OCI-LY1 (cell line): ENCODE measurements at regions not wholly inside any gene's neighbourhood (a gene's known extent, or its start where the extent isn't known, plus 50 kb on each side); places are given as distances from the start of the nearest gene placed in this dataset.

ENCODE experiments used
- H2AFZ ChIP-seq: fragments of 200-600 bp; sonication (generic), shearing (Covaris generic); 2 replicates; pipeline ENCODE4 v1.6.0; 2014; ENCODE audit warnings: antibody characterized with exemption, mild to moderate bottlenecking, low read length
- H3F3A ChIP-seq: fragments of 200-600 bp; sonication (generic), shearing (Covaris generic); 2 replicates; pipeline ENCODE4 v1.6.0; 2014; ENCODE audit warnings: mild to moderate bottlenecking, antibody characterized with exemption, low read length, moderate library complexity; ENCODE audit not compliant: insufficient read depth
- H3K27ac ChIP-seq: fragments of 200-600 bp; sonication (generic); 2 replicates; pipeline ENCODE4 v1.5.1; 2014; ENCODE audit warnings: low read length, mixed run types, mild to moderate bottlenecking, low read depth; ENCODE audit not compliant: poor library complexity, severe bottlenecking
- H3K27me3 ChIP-seq: fragments of 200-600 bp; sonication (generic); 2 replicates; pipeline ENCODE4 v1.6.0; 2014; ENCODE audit warnings: antibody characterized with exemption, mild to moderate bottlenecking, low read length, moderate library complexity; ENCODE audit not compliant: insufficient read depth
- H3K36me3 ChIP-seq: fragments of 200-600 bp; sonication (generic); 2 replicates; pipeline ENCODE4 v1.6.1; 2014; ENCODE audit warnings: mild to moderate bottlenecking, antibody characterized with exemption, low read length, moderate library complexity, mixed read lengths; ENCODE audit not compliant: insufficient read depth
- H3K4me1 ChIP-seq: fragments of 200-600 bp; sonication (generic); 2 replicates; pipeline ENCODE4 v1.5.1; 2014; ENCODE audit warnings: mild to moderate bottlenecking, low read length, moderate library complexity; ENCODE audit not compliant: insufficient read depth, severe bottlenecking
- H3K4me2 ChIP-seq: fragments of 200-600 bp; sonication (generic), shearing (Covaris generic); 2 replicates; pipeline ENCODE4 v1.6.1; 2014; ENCODE audit warnings: low read length
- H3K4me3 ChIP-seq: fragments of 200-600 bp; sonication (generic); 2 replicates; pipeline ENCODE4 v1.5.1; 2014; ENCODE audit warnings: low read length, low read depth, mild to moderate bottlenecking, mixed read lengths; ENCODE audit not compliant: poor library complexity, severe bottlenecking
- H3K79me2 ChIP-seq: fragments of 200-600 bp; shearing (Covaris generic); 2 replicates; pipeline ENCODE4 v1.6.1; 2016; ENCODE audit warnings: mixed run types, low read length, mixed read lengths; ENCODE audit not compliant: insufficient read depth
- H3K9ac ChIP-seq: fragments of 200-600 bp; sonication (generic), shearing (Covaris generic); 2 replicates; pipeline ENCODE4 v1.6.1; 2014; ENCODE audit warnings: mild to moderate bottlenecking, low read length, mixed read lengths
- H3K9me2 ChIP-seq: fragments of 200-600 bp; sonication (generic), shearing (Covaris generic); 2 replicates; pipeline ENCODE4 v1.6.1; 2014; ENCODE audit warnings: low read depth, mild to moderate bottlenecking, low read length, mixed read lengths
- H3K9me3 ChIP-seq: fragments of 200-600 bp; shearing (Covaris generic); 2 replicates; pipeline ENCODE4 v1.6.1; 2014; ENCODE audit warnings: low read length, mixed read lengths
- H4K20me1 ChIP-seq: fragments of 200-600 bp; sonication (generic), shearing (Covaris generic); 2 replicates; pipeline ENCODE4 v1.6.0; 2016; ENCODE audit warnings: mild to moderate bottlenecking, low read length; ENCODE audit not compliant: insufficient read depth
- CTCF ChIP-seq: fragments of 200-600 bp; sonication (generic), shearing (Covaris generic); IDR thresholded peaks from 2 replicates; pipeline ENCODE4 v1.5.1; 2017; ENCODE audit warnings: mild to moderate bottlenecking, antibody characterized with exemption, low read length, moderate library complexity, mixed read lengths
- EZH2 ChIP-seq: fragments of 200-600 bp; sonication (generic), shearing (Covaris generic); IDR thresholded peaks from 2 replicates; pipeline ENCODE4 v1.8.0; 2017; ENCODE audit warnings: borderline replicate concordance, mixed run types, mild to moderate bottlenecking, antibody characterized with exemption, low read length, moderate library complexity, mixed read lengths

- Histone ChIP-seq H3F3A (no peaks in the 10 kb centered on the region), H3K4me2 (no peak overlapping the region), H4K20me1 (no peaks in the 10 kb centered on the region), H3K9me3 (no peaks in the 10 kb centered on the region), H3K27me3 (no peaks in the 10 kb centered on the region), H3K9me2 (no peaks in the 10 kb centered on the region), H3K27ac (no peak overlapping the region), H3K79me2 (no peaks in the 10 kb centered on the region), H3K4me3 (no peak overlapping the region), H3K4me1 (no peaks in the 10 kb centered on the region), H3K9ac (no peak overlapping the region), H3K36me3 (no peaks in the 10 kb centered on the region), H2AFZ (no peak overlapping the region)
- TF ChIP-seq CTCF (no peak), EZH2 (no peak)
Observed at GRCh38 chr4:158013858-158014257, 159.0 kb downstream of the GASK1B start.

GRCh38 chr4:158010361-158010760 is 162.5 kb downstream of the GASK1B start:
- no peak overlapping the region for H3K4me3 ChIP-seq
- H3K9me3 ChIP-seq: no peaks in the 10 kb centered on the region
- H3K79me2 ChIP-seq: no peaks in the 10 kb centered on the region
- H3F3A ChIP-seq: no peaks in the 10 kb centered on the region
- no peaks in the 10 kb centered on the region for H3K27me3 ChIP-seq
- H3K4me2 ChIP-seq: no peak overlapping the region
- H3K9me2 ChIP-seq: no peaks in the 10 kb centered on the region
- H3K4me1 ChIP-seq: no peaks in the 10 kb centered on the region
- H3K36me3 ChIP-seq: no peaks in the 10 kb centered on the region
- no peaks in the 10 kb centered on the region for H4K20me1 ChIP-seq
- no peak overlapping the region for H2AFZ ChIP-seq
- no peak overlapping the region for H3K27ac ChIP-seq
- H3K9ac ChIP-seq: no peak overlapping the region
- TF ChIP-seq EZH2: no peak

GRCh38 chr4:158008551-158009218 is 164.1 kb downstream of the GASK1B start:
- Histone ChIP-seq H3F3A (no peaks in the 10 kb centered on the region), H3K9ac (no peak overlapping the region), H3K79me2 (no peaks in the 10 kb centered on the region), H3K27ac (no peak overlapping the region), H3K27me3 (no peaks in the 10 kb centered on the region), H2AFZ (no peak overlapping the region), H4K20me1 (no peaks in the 10 kb centered on the region), H3K4me2 (no peak overlapping the region), H3K9me2 (no peaks in the 10 kb centered on the region), H3K9me3 (no peaks in the 10 kb centered on the region), H3K4me3 (no peak overlapping the region), H3K36me3 (no peaks in the 10 kb centered on the region), H3K4me1 (no peaks in the 10 kb centered on the region)
- TF ChIP-seq CTCF (no peak), EZH2 (no peak)

- TF ChIP-seq EZH2 (no peak), CTCF (no peak)
- Histone ChIP-seq H3K27ac (no peak overlapping the region), H3K9me3 (no peaks in the 10 kb centered on the region), H3F3A (no peaks in the 10 kb centered on the region), H3K36me3 (no peaks in the 10 kb centered on the region), H3K9ac (no peak overlapping the region), H3K4me3 (no peak overlapping the region), H4K20me1 (no peaks in the 10 kb centered on the region), H3K4me1 (no peaks in the 10 kb centered on the region), H3K9me2 (no peaks in the 10 kb centered on the region), H2AFZ (no peak overlapping the region), H3K79me2 (no peaks in the 10 kb centered on the region), H3K27me3 (no peaks in the 10 kb centered on the region), H3K4me2 (no peak overlapping the region)
Observed at GRCh38 chr4:158007566-158007965, 165.3 kb downstream of the GASK1B start.
